SK-N-SH treated with all-trans-retinoic acid at 6 μM for 48 hours (cell line): ENCODE measurements at regions not wholly inside any gene's neighbourhood (a gene's known extent, or its start where the extent isn't known, plus 50 kb on each side); places are given as distances from the start of the nearest gene placed in this dataset.

Experiments
- CSDC2 ChIP-seq: fragments of 250-450 bp; sonication (Bioruptor Pico); IDR thresholded peaks from 2 replicates; pipeline ENCODE4 v1.5.0; 2020; ENCODE audit warnings: mild to moderate bottlenecking, moderate library complexity
- PATZ1 ChIP-seq: fragments of 250-450 bp; sonication (Bioruptor Pico); IDR thresholded peaks from 2 replicates; pipeline ENCODE4 v1.8.0; 2020; ENCODE audit warnings: mild to moderate bottlenecking, moderate library complexity, borderline replicate concordance
- PPARA ChIP-seq: fragments of 250-450 bp; sonication (Bioruptor Pico); IDR thresholded peaks from 2 replicates; pipeline ENCODE4 v1.5.0; 2020; ENCODE audit warnings: mild to moderate bottlenecking, borderline replicate concordance
- RARB ChIP-seq: fragments of 250-450 bp; sonication (Bioruptor Pico); IDR thresholded peaks from 2 replicates; pipeline ENCODE4 v1.8.0; 2021; ENCODE audit warnings: mild to moderate bottlenecking, moderate library complexity
- TCF4 ChIP-seq: fragments of 250-450 bp; sonication (Bioruptor Pico); IDR thresholded peaks from 2 replicates; pipeline ENCODE4 v1.8.0; 2021; ENCODE audit warnings: mild to moderate bottlenecking, moderate library complexity, borderline replicate concordance
- TSHZ2 ChIP-seq: fragments of 250-450 bp; sonication (Bioruptor Pico); IDR thresholded peaks from 2 replicates; pipeline ENCODE4 v1.5.0; 2020; ENCODE audit warnings: mild to moderate bottlenecking, moderate library complexity
- ZFP30 ChIP-seq: fragments of 450-650 bp; formaldehyde crosslinking; IDR thresholded peaks from 2 replicates; pipeline ENCODE4 v1.5.0; 2022; ENCODE audit warnings: mild to moderate bottlenecking, moderate library complexity

GRCh38 chr12:28121433-28121832, 68.8 kb upstream of the CCDC91 start:
- no peak for TF ChIP-seq PPARA (CRISPR knock-in tag)
- TF ChIP-seq TSHZ2 (CRISPR knock-in tag) = no peak
- TF ChIP-seq ZFP30 (CRISPR knock-in tag) = no peak
- no peak for TF ChIP-seq TCF4
- no peak for TF ChIP-seq RARB (CRISPR knock-in tag)
- no peak for TF ChIP-seq PATZ1 (CRISPR knock-in tag)
- TF ChIP-seq CSDC2 = no peak
